ENCODE measurements at regions not wholly inside any gene's neighbourhood (a gene's known extent, or its start where the extent isn't known, plus 50 kb on each side); places are given as distances from the start of the nearest gene placed in this dataset.

GRCh38 chr4:18813055-18813454, 791.5 kb upstream of the LCORL start:
- TF ChIP-seq CTCF (IDR thresholded peaks at IDR 0.05) = no peak
- no peak for TF ChIP-seq POLR2A (IDR thresholded peaks at IDR 0.05)

Data from adrenal gland (tissue), 5 donors.